Stimulated activated CD4-positive, alpha-beta T cell treated with anti-CD3 and anti-CD28 coated beads, Interleukin-2, amount 100 ng/mL, for 4 hours (primary cell): ENCODE measurements at regions not wholly inside any gene's neighbourhood (a gene's known extent, or its start where the extent isn't known, plus 50 kb on each side); places are given as distances from the start of the nearest gene placed in this dataset.
"Not testable (repeated sequence)": the region's sequence is repeated elsewhere in the genome, so short reads cannot be mapped to it uniquely, and the experiment has no call there.

ENCODE experiments used
- DNase-seq: peaks from one replicate; pipeline ENCODE4 v3.0.0-alpha.2; 2020; ENCODE audit warnings: low read depth

- DNase-seq, result not testable (repeated sequence)
These were observed 142.2 kb upstream of the ZNF722 start for GRCh38 chr7:63856466-63856865.

DNA sequence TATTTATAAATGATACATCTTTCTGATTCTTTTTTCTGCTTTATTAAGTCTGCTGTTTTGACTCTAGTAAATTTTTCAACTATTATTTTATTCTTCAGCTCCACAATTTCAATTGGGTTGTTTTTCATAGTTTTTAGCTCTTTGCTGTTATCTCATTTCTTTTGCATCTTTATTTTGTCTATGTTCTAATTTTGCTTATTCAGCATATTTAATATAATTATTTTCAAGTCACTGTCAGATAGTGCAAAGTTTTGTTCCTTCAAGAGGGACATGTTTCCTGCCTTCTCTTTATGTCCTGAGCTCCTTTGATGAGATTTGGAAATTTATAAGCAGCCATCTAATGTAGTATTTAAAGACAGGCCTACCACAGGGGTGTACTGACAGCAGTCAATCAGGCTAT, 131.5 kb upstream of the ZNF722 start:
- DNase-seq, result no peak

DNA sequence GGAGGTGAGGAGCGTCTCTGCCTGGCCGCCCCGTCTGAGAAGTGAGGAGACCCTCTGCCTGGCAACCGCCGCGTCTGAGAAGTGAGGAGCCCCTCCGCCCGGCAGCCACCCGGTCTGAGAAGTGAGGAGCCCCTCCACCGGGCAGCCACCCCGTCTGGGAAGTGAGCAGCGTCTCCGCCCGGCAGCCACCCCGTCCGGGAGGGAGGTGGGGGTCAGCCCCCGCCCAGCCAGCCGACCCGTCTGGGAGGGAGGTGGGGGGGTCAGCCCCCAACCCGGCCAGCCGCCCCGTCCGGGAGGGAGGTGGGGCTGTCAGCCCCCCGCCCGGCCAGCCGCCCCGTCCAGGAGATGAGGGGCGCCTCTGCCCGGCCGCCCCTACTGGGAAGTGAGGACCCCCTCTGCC, 124.4 kb upstream of the ZNF722 start:
- DNase-seq, result not testable (repeated sequence)

GRCh38 chr7:63876707-63877322, 121.8 kb upstream of the ZNF722 start:
- no peak for DNase-seq

DNA sequence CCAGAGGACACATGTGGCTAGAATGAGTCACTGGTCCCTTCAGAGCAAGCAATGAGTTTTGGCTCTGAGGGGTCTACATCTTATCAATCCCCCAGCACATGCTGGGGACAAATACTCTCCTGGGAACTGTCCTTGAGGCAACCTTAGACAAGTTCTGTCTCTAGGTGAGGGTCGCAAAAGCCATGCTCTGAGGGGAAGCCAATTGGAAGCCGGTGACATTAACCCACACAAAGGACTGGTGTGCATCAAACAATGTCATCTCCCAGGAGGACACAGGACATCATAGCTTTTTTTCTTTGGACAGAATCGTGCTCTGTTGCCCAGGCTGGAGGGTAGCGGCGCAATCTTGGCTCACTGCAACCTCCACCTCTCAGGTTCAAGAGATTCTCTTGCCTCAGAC, 111.6 kb upstream of the ZNF722 start:
- DNase-seq, result no peak

DNA sequence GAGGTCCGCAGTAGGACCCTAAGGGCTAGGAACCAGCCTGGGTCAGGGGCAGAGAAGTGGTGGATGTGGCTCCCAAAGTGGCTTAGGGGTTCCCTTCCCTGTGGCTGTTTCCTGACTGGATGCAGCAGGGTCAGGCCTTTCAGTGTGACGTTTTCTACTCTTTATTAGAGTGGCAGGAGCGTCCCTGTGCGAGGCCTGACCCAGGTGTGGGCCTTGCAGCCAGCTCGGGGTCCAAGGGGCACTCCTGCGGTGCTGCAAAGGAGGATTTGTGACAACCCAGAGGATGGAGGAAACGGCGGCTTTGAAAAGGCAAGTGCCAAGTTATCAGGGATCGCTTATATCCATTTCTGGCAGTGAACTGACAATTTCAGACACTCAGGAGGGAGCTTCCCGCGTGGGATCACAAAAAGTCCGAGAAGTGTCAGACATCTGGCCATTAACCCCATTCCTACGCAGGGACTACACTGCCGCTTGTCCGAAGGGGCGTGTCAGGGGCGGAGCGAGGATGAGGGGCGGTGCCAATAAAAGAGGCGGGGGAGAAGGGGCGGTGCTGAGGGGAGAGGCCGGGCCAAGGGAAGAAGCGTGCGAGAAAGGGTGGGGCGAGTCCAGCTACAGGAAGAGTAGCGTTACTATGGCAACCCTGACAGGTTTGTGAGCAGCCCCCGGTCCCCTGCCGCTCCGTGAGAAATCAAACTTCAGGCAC, 98.8 kb upstream of the ZNF722 start:
- DNase-seq, result peak; percentile 77

- DNase-seq, result peak; percentile 91
These were observed 98.0 kb upstream of the ZNF722 start for GRCh38 chr7:63900394-63901203.

GRCh38 chr7:63901204-63901506, 97.5 kb upstream of the ZNF722 start:
- not testable (repeated sequence) for DNase-seq

- DNase-seq, result no peak
These were observed 79.7 kb upstream of the ZNF722 start for GRCh38 chr7:63918986-63919385.

GRCh38 chr7:63925262-63925625, 73.4 kb upstream of the ZNF722 start:
- no peak for DNase-seq

DNA sequence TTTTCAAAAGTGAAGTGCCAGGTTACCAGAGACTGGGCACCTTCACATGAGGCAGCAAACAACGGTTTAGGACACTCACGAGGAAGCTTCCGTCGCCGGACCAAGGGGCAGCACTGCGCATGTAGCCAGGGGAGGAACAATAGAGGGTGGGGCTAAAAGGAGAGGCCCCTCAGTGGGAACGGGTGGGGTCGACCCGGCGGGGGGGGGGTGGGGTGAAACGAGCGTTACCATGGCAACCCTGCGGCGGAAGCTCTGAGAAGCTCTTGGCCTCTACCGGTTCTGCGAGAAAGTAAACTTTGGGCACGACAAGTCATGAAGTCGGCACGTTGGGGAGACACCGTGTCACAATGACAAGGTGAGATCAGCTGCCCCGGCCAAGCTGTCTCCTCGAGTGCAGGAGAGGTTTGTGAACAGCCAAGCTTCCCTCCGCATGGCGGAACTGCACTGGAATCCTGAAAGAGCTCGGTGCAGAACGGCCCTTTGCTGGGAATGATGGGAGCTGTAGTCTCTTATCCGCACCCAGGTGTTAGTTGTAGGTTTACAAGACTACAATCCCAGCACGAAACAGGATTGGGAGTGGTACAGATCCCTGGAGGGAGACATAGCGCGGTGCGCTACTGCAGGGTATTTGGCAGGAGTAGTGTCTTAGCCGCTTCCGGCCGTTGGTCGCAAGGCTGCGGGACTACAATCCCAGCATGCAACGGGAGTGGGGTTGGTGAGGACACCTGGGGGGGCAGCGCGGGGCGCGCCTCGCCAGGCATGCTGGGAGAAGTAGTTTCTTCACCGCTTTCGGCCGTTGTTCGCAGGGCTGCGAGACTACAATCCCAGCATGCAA, 72.8 kb upstream of the ZNF722 start:
- peak; percentile 90 for DNase-seq

GRCh38 chr7:63927261-63927660, 71.4 kb upstream of the ZNF722 start:
- DNase-seq, result no peak

GRCh38 chr7:63931057-63931600, 67.5 kb upstream of the ZNF722 start:
- no peak for DNase-seq

DNA sequence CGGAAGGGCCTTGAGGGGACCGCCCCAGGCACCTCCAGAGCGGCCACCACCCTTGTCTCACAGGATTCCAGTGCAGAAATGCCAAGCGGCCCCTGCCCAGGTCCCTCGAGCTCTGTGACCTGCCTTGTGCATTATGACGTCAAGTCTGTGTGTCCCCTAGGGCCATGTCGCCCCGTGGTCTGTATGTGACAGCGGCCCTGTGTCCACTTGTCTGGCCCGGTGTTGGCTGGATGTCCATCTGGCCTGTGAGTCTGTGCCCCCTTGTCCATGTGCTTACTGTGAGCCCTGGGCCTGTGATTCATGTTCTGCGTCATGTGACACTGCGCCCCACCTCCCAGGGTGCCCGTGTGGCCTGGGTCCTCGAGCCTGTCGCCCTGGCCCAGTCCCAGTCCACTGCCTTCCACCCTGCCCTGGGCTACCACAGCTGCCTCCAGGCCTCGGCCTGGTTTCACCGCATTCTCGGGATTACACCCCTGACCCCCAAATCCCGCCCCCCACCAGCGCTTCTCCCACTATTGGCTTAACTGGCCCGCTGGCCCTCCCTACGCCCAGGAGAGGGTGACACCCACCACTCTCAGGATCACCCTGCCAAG, 66.6 kb upstream of the ZNF722 start:
- no peak for DNase-seq
